Activated naive CD4-positive, alpha-beta T cell treated with anti-CD3 and anti-CD28 coated beads, Interleukin-2, amount 50 U/mL, for 16 hours (primary cell): ENCODE measurements at regions not wholly inside any gene's neighbourhood (a gene's known extent, or its start where the extent isn't known, plus 50 kb on each side); places are given as distances from the start of the nearest gene placed in this dataset.
"Not testable (repeated sequence)": the region's sequence is repeated elsewhere in the genome, so short reads cannot be mapped to it uniquely, and the experiment has no call there.

Experiments
- DNase-seq: peaks from one replicate; pipeline ENCODE4 v3.0.0-alpha.2; 2020

DNA sequence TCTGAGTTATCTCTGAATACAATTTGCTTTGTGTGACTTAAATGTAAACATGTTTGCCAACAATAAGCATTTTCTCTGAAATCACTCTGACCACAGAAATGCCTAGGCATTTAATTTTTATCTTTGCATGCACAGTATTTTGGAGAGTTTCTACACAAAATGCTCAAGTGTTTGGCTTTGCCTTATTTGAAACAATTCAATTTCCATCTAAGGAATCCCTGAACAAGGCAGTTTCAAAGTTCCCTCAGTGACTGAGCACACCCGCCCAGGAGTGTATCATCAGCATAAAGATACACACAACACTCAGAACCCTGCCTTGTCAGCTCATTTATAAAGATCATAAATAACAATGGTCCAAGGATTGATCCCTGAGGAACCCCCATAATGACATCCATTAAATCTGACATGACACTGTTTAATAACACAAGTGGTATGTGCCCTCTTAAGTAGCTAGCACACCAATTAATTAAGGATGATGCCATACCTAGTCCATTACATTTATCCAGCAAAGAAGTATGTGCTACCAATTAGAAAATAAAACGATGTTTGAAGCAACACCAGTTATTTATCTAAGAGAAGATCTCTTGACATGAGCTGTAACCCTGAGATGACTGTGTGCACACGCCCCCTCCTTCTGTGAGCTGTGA, 585.8 kb downstream of the ADGRL2 start:
- no peak for DNase-seq

DNA sequence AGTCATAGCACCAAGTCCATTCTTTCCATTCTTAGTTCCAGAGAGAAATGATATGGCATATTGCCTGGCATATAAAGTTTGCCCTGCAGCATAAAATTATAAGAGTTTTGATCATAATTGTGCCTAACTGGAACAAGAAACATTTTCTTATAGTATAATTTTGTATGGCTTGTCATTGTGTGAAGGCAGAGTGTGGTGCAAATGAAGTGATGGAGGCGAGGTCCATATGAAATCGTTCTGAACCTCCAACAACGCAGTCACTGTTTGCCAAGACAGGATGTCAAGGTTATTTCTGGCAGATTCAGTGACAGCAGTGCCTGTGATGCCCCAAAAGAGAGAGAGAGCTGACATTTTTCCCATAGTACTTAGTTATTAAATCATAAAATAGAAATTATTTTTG, 584.0 kb downstream of the ADGRL2 start:
- DNase-seq = no peak

DNA sequence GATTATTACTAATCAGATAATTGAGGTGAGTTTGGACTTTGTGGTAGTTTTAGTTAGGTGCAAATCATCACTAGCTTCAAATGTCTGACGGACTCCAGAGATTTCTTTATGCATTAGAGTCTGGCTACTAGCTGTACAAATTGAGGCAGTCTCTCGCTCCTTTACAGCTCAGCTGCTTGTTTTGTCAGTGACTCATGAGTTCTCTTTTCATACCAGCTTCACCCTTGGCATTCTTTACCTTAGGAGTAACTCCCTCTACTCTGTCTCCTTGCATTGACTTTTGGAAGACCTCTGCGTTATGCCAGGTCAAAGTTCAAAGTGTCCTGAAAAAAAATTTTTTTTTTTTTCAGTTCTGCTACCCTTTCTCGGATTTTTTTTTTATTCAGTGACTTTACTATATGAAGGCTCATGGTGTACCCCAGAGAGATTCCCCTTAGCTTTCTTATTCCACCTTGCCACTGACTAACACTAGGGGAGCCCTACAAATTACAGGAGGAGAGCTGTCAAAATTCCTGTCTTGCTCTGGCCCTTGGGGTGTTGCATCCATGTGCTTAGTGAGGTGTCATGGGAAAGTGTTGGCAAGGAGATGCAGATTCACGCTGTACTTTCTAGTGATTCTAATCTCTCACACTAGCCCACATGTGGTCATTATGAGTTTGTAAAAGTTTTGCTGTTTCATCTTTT, 576.6 kb downstream of the ADGRL2 start:
- DNase-seq = no peak

DNA sequence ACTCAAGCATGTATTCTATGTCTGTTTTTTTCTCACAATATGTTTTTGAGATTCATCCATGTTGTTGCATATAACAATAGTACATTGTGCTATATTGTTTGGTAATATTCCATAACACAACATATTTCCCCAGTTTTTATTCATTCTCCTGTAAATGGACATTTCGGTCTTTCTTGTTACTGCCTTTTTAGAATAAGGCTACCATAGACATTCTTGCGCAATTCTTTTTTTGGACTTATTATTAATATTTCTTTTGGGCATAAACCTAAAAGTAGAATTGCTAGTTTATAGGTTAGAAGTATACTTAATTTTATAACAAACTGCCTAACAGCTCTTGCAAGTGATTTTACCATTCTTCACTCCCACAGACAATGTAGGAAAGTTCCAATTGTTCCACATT, 573.0 kb downstream of the ADGRL2 start:
- no peak for DNase-seq

DNA sequence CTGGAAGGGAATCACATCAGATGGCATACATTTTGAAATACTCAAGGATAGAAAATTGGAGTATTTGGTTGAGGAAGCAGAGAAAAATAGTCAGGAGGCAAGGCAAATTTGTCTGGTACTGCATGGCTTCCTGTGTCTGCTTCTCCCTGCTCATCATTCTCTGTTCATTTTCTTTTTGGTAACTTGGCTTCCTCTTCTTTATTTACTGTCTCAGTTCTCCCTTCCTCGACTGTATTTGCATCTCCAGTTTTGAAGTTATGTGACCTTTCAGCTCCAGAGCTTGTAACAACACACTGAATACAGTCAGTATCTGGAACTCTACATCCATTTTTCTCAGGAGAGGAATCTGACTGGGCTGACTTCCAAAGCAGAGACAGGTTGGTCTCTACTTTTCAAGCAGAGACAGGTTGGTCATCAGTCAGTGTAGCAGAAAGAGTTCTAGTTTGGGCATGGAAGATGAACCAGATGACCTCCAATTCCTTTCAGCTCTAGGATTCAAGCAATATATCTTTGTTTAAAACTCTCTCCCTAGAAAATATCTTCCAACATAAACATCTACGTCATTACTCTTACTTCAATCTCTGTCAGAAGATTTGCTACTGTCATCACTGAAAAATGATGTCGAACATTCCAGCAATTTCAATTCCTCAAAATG, 571.2 kb downstream of the ADGRL2 start:
- DNase-seq = no peak

DNA sequence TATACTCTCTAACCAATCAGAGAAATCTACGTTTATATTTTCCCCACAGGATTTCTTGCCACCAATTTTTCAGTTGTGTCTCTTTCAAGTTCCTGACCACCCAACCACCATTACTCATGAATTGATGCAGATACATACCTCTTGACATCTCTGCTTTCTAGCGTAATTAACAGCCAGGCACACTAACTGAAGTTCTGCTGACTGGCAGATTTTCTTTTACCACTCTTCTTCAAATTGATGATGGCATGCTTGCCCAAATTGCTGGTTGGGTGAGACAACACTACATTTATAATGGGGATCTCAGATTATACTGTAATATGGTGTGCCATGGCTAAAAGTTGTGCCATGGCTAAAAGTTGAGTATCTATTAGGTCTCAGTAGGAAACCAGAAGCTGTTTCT, 566.7 kb downstream of the ADGRL2 start:
- DNase-seq = no peak

DNA sequence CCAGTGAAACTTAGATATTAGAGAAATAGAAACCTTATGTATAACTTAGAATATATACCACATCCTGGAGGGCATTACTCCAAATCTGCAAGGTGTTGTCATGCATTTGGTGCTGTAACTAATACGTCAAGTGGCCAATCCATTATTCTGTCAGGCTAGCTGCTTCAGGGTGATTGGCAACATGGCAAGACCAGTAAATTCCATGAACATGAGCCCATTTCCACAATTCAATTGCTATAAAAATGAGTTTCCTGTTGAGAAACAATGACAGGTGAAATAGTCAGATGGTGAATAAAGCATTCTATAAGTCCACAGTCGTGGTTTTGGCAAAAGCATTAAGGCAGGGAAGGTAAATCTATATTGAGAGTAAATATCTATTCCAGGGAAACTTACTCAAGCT, 566.0 kb downstream of the ADGRL2 start:
- no peak for DNase-seq

DNA sequence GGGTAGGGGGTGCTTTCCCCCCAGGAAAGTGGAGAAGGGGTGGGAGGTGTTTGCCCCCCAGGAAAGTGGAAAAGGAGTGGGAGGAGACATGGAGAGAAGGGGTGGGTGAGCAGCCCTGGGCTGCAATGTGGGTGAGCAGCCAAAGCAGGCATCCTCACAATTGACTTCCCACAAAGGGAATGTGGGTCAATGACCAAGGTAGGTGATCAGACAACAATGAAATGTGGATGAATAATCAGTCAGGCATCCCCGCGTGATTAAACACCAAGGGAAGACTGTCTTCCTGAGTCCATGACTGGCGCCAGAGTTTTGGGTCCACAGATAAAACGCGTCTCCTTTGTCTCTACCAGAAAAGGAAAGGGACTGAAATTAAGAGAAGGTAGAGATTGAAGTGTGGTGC, 558.8 kb downstream of the ADGRL2 start:
- not testable (repeated sequence) for DNase-seq

DNA sequence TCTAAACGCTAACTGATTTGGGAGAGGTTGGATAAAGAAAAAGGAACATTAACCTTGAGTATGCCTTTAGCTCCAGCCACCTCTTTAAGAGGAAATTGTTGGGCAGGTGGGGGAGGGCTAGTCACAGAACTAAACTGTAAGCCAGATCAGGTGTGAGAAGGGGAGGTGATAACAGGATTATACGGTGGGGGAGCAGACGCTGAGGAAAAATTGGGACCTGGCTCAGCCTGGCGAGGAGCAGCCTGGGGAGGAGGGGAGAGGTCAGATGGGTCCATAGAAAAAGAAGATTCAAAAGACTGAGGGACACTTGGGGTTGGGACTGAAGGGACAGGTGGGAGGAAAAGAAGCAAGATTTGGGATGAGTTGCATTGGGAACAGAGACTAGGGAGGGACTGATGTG, 558.0 kb downstream of the ADGRL2 start:
- DNase-seq = not testable (repeated sequence)

DNA sequence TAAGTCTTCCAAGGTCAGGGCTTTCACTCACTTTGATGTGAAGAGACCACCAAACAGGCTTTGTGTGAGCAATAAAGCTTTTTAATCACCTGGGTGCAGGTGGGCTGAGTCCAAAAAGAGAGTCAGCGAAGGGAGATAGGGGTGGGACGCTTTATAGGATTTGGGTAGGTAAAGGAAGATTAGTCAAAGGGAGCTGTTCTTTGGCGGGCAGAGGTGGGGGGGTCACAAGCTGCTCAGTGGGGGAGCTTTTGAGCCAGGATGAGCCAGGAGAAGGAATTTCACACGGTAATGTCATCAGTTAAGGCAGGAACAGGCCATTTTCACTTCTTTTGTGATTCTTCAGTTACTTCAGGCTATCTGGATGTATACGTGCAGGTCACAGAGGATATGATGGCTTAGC, 553.8 kb downstream of the ADGRL2 start:
- not testable (repeated sequence) for DNase-seq

DNA sequence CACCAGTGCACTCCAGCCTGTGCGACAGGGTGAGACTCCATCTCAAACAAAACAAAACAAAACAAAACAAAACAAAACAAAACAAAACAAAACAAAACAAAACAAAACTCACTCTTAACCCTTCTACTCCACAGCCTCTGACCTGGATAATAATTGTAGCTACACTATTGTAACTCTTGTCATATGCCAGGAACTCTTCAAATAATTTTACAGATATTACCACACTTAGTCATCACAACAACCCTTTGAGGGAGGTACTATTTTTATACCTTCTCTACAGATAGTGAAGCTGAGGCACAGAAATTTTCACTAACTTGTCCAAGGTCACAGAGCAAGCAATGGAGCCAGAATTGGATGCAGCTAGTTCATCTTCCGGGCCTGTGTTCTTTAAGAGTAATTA, 547.8 kb downstream of the ADGRL2 start:
- DNase-seq = no peak

DNA sequence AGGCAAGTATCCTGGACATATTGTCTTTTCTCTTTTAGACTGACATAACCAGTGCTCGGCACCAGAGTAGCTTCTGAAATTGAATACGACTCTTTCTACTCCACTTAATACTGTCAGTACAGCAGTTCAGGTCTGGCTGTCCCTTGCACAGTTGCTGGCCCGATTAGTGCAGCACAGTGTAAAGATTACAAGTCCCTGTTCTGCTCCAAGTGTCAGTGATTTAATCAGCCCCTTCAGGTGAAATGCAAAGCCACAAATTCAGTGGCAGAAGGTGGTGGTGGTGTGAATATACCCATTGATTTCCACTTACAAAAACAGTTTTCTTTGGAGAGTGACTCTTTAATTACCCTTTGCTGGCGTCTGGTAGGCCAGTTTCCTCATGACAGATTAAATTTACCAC, 545.4 kb downstream of the ADGRL2 start:
- DNase-seq = no peak

DNA sequence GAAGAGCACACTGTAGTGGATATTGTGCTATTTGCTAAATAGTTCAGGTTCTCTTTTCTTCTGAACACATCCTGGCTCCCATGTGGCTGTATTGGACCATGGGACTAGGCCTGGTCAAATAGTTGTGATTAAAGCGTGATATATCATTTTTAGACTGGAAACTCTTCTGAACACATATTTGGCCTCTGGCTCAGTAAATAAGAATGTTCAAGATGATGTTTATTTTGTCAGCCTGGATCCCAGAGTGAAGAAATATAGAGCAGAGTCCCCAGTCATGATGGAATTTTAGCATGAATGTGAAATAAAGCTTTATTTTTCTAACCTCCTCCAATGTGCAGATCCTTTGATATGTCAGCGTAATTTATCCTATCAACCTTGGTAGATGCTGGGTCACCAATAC, 542.6 kb downstream of the ADGRL2 start:
- DNase-seq = no peak

DNA sequence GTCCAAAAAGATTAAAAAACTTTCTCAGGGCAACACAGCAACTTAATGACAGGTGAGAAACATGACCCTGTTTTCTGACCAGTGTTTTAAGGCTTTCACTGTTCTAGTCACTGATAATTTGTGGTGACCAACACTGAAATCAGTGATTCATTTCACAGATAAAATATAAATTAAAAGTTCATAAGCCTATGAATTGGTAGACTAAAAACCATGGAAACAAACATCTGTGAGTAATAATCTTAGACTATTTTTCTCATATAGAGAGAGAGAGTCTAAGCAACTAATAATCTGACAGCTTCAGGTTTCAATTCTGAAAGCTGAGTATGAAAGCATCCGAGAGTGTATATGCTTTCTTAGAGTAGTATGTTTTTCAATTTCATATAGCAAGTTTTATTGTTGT, 536.9 kb downstream of the ADGRL2 start:
- DNase-seq = no peak

DNA sequence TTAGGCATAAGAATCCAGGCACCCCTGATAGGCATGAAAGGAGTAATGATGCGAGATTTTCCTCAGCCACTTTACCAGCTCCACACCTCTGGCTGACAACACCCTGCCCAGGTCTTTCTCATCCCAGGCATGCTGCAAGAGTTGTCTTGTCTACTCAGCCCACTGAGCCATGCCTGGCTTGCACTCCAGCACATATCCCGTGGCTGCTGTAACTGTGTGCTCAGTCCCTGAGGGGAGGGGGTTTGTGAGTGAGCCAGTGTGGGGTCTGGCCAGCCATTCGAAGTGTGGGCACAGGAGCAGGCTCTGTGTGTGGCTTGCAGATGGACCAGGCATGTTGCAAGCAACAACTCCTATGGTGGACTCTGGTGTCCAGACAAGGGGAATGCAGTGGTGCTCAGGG, 529.6 kb downstream of the ADGRL2 start:
- no peak for DNase-seq

DNA sequence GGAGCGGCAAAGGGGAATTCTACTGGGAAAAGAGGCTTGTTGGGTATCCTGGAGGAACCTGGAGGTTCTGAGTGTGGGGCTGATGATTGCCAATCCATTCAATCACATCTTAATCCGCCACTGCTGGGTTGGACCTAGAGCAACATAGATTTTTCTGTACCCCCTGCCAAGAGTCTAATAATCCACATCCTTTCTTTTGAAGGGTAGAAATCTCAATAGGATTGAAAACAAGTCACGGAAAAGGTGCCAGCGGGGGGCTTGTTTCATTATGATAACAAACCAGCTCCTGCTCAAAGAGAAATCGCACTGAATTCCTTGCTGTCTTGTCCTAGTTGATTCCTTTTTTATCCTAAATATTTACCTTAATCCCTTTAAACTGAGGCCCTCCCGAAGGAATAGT, 528.5 kb downstream of the ADGRL2 start:
- no peak for DNase-seq

DNA sequence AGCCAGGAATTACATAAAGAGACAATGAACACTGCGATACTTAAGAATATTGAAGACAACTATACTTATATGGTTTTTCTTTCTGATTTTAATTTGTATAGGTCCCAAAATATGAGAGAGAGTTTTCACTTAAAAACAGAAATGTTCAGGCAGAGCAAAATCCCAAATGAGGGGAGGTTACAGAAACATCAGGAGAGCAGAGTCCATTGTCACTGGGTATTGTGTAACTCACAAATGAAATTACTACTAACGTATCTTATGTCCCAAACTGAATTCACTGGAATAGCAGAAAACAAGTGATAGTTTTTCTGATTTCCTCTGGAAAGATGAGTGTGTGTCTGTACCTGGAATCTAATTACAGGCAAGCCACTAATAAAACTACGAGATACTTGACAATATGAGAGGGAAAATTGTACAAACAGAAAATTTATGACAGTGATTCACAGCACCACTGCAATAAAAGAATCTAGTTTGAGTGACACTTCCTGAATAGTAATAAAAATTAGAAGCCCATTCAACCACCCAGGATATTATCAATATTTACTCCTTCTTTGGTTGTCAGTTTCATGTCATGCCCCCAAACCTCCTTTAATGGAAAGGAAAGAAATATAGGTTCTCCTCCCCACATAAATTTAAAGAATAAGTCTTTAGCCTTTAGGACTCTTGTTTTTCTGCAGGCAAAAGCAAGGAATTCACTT, 522.6 kb downstream of the ADGRL2 start:
- no peak for DNase-seq

DNA sequence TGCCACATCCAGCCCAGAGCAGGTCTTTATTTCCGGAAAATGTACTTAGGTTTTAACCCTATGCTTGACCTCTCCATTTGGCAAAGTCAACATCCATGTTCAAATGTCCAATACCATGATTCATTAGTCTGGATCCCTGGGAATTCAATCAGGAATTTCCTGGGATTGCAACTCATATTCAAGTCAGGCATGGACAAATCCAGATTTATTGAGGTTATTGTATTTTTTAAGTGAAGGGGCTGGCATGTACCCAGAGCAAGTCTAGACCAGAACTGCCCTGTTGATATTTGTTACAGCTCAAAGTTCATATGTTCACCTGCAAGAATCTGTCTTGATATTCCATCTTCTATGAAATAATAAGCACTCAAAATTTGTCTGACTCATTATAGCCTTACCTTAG, 521.1 kb downstream of the ADGRL2 start:
- no peak for DNase-seq

DNA sequence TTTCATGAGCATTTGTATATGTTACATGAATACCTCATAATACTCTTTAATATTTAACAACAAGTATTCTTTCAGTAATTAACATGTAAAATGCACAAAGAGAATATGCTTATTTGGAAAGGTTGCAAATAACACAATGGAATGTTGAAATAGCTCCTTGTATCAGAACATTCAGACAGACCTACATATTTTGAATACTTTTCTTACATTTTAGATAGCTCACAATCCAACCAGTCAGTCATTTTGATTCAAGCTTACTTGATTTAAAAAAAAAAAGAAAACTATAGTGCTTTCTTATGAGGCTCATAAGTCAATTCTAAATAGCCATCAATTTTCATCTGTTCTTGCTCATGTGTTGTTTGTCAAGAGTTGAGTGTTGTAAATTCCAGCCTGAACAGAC, 518.8 kb downstream of the ADGRL2 start:
- no peak for DNase-seq

DNA sequence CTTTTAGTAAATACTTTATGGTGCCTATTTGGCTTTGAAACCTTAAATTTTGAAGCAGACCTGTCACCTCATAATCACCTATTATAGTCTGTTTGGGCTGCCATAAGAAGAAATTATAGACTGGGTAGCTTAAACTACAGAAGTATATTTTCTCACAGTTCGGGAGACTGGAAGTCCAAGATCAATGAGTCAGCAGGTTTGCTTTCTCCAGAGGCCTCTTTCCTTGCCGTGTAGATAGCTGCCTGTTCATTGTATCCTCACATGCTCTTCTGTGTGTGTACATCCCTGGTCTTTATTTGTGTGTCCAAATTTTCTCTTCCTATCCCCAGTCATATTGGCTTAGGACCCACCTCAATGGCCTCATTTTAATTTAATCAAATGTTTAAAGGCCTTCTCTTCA, 518.2 kb downstream of the ADGRL2 start:
- DNase-seq = no peak

DNA sequence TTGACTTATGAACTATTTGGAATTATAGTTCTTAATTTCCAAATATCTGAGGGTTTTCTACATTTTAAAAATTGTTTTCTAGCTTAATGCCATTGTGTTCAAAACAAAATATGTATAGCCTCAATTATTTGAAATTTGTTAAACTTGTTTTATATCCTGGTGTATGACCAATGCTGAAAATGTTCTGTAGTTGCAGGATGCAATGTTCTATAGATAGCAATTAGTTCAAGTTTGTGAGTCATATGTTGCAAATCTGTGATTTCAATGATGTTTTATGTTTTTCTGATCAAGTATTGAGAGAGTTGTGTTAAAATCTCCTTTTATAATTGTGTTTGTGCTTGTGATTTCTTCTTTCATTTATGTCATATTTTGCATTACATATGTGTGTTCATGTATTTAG, 517.5 kb downstream of the ADGRL2 start:
- no peak for DNase-seq

DNA sequence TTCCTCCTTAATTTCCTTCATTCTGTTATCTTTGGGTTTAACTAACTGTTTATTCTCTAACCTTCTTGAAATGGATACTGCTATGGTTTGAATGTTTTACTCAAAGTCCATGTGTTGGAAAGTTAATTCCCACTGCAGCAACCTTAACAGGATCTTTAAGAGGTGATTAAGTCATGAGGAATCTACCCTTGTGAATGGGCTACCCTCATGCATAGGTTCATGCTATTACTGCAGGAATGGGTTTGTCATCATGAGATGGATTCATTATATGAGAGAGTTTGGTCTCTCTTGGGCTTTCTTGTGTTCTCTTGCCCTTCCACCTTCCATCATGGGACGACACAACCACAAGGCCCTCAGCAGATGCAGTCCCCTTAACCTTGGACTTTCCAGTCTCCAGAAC, 516.9 kb downstream of the ADGRL2 start:
- DNase-seq = no peak

DNA sequence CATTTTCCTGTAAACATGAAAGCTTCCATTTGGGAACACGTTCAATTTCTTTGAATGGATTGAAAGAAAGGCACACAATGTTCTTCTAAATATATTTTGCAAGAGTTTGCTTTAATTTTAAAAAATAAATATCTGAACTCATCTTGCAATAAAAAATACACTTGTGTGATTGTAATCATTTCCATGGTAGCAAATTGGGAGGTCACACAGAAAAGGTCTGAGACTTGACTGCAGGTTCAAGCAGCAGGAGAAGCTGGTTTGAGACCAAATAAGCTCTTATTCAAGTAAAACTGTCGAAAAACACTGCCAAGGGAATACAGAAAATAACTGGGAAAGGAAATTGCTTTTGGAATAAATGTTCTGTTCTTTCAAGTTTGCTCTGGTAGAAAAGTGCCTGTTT, 498.9 kb downstream of the ADGRL2 start:
- no peak for DNase-seq

DNA sequence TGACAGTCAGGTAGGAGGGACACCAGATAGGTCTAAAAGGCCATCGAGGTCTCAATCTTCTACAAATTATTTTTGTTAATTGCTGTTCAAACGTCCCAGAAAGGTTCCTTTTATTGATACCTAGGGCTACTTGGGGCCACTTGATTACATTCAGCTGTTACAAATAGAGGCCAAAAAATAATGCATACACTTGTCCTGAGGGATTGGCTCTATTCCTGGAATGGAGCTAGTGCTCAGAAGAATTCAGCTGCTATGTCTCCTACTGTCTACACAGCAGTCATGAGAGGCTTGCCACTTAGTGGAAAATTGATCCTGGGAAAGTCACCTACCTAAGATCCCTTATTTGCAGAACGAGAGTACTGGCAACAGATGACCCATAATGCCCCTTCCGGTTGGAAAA, 498.3 kb downstream of the ADGRL2 start:
- no peak for DNase-seq
